GM18502 (cell line): ENCODE measurements at regions not wholly inside any gene's neighbourhood (a gene's known extent, or its start where the extent isn't known, plus 50 kb on each side); places are given as distances from the start of the nearest gene placed in this dataset.
"Not testable (repeated sequence)": the region's sequence is repeated elsewhere in the genome, so short reads cannot be mapped to it uniquely, and the experiment has no call there.

Source experiments
- ATAC-seq: cut with Tn5 transposase; IDR thresholded peaks from one replicate; pipeline ENCODE4 v1.9.1; 2021; ENCODE audit warnings: mild to moderate bottlenecking; ENCODE audit not compliant: unreplicated experiment, poor library complexity

GRCh38 chr10:90007226-90007625, 305.8 kb downstream of the KIF20B start:
- no peak for ATAC-seq

DNA sequence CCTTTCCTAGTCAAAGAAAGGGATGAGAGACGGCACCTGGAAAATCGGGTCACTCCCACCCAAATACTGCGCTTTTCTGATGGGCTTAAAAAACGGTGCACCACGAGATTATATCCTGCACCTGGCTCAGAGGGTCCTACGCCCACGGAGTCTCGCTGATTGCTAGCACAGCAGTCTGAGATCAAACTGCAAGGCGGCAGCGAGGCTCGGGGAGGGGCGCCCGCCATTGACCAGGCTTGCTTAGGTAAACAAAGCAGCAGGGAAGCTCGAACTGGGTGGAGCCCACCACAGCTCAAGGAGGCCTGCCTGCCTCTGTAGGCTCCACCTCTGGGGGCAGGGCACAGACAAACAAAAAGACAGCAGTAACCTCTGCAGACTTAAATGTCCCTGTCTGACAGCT, 309.9 kb downstream of the KIF20B start:
- not testable (repeated sequence) for ATAC-seq

DNA sequence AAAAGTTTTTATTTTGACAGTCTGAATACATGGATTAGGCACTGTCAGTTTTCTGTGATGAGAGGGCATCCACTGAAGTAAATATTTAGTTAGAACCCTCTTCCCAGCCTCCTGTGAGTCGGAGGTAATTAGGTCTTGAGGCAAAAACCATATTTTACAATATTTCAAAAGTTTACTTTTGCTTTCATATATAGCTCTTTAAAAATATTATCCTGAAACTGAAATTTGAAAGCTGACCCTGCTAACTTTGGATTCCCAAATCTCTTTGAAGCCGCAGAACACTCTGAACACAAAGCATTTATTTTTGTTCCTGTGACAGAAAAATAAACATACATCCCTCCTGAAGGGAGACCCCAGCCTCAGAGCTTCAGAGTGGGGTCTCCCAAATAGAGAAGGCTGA, 317.4 kb downstream of the KIF20B start:
- ATAC-seq, result no peak

DNA sequence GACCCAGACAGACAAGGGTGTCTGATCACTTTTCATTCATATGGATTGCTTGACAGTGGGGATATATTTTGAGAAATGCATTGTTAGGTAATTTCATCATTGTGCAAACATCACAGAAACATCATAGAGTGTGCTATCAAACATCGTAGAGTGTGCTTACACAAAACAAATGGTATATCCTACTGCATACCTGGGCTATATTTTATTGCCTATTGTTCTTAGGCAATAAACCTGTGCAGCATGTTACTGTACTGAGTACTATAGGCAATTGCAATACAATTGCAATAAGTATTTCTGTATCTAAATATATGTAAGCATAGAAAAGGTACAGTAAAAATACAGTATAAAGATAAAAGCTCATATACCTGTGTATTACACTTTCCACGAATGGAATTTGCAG, 319.1 kb downstream of the KIF20B start:
- ATAC-seq, result no peak

DNA sequence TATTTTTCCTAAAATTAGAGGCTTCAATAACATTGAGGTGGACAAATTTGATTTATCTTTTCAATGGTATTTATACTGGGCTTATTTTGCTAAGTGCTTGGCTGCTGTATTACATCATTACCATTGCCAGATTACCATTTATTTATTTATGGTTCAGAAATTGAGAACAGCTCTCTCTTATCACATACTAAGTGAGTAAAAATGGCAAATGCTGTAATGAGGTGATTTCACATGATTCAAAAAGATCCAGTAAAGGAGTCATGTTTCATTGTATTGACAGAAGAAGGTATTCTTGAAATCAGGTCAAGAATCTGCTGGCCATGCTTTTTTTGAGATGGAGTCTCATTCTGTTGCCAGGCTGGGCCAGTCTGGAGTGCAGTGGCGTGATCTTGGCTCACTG, 322.6 kb downstream of the KIF20B start:
- no peak for ATAC-seq

GRCh38 chr10:90028312-90028711, 326.9 kb downstream of the KIF20B start:
- ATAC-seq, result no peak

DNA sequence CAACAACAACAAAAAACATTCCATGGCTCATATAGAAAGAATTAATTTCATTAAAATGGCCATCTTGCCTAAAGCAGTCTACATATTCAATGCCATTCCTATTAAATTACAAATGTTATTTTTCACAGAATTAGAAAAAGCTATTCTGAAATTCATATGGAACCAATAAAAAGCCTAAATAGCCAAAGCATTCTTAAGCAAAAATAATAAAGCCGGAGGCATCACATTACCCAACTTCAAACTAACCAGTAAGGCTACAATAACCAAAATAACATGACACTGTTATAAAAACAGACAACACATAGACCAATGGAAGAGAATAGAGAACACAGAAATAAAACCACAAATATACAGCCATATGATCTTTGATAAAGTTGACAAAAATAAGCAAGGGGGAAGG, 330.4 kb downstream of the KIF20B start:
- no peak for ATAC-seq

DNA sequence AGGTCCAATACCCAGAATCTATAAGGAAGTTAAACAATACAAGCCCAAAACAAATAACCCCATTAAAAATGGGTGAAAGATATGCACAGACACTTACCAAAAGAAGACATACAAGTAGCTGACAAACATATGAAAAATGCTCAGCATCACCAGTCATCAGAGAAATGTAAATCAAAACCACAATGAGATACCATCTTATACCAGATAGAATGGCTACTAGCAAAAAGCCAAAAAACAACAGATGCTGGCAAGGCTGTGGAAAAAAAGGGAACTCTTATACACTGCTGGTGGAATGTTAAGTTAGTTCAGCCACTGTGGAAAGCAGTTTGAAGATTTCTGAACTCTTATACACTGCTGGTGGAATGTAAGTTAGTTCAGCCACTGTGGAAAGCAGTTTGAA, 331.1 kb downstream of the KIF20B start:
- ATAC-seq, result no peak

- ATAC-seq, result not testable (repeated sequence)
These were observed 333.5 kb downstream of the KIF20B start for GRCh38 chr10:90034862-90035261.

GRCh38 chr10:90041585-90041984, 340.2 kb downstream of the KIF20B start:
- no peak for ATAC-seq

DNA sequence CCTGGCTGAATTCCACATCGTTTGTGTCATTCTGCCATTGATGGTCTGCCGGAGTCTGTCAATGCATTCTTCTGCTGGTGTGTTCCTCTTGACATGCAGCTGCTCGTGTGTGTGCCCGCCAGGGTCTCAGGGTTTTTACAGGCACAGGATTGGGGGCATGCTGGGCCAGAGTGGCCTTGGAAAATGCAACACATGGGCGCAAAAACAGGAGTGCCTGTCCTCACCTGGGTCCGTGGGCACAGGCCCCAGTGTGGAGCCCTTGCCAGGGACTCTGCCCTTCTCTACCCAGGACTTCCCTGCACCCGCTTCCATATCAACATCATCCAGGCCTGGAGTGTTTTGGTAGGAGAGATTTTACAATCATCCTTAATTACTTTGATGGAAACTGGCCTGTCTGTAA, 340.7 kb downstream of the KIF20B start:
- ATAC-seq, result no peak

GRCh38 chr10:90047243-90047729, 345.9 kb downstream of the KIF20B start:
- ATAC-seq, result peak; percentile 85

GRCh38 chr10:90051053-90051452, 349.7 kb downstream of the KIF20B start:
- ATAC-seq, result peak; percentile 6

DNA sequence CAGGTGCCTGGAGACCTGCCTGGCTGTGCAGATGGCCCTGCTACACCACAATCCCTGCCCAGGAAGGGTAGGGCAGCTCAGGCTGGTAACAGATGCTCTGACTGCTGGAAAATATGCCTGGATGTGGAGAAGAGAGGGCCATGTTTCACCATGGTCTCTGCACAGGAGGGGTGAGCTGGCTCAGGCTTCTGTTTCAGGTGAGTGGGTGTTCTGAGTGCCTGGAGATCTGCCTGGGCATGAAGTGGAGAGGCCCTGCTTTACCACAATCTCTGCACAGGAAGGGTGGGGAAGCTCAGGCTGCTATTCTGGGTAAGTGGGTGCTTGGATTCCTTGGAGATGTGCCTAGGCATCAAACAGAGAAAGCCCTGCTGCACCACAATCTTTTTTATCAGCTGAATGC, 350.1 kb downstream of the KIF20B start:
- ATAC-seq, result peak; percentile 40

DNA sequence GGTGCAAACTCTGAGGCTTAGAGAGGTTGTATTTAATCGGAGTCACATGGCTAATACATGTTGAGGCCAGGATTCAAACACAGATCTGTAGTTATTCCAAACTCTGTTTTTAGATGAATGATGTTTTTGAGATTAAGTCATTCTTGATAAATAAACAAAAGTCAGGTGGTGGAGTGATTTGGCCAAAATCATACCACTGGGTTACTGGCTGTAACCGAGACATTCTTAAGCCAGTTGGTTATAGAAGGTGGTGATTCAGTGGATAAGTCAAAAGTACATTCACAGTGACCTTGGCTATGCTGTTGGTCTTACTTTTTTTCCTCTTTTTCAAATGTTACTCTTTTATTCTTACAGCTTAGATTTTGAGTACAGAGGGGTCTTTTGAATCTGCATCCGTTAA, 361.4 kb downstream of the KIF20B start:
- ATAC-seq, result no peak

GRCh38 chr10:90064295-90064694, 362.9 kb downstream of the KIF20B start:
- no peak for ATAC-seq

GRCh38 chr10:90066435-90066834, 365.0 kb downstream of the KIF20B start:
- ATAC-seq, result no peak

GRCh38 chr10:90075995-90076394, 374.6 kb downstream of the KIF20B start:
- no peak for ATAC-seq

DNA sequence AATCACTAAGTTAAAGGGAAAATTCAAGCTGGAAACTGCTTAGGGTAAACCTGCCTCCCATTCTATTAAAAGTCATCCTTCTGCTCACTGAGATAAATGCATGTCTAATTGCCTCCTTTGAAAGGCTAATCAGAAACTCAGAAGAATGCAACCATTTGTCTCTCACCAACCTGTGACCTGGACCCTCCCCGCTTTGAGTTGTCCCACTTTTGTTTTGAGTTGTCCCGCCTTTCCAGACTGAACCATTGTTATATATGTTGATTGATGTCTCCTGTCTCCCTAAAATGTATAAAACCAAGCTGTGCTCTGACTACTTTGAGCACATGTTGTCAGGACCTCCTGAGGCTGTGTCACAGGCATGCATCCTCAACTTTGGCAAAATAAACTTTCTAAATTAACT, 378.4 kb downstream of the KIF20B start:
- no peak for ATAC-seq

- ATAC-seq, result peak; percentile 19
These were observed 385.3 kb downstream of the KIF20B start for GRCh38 chr10:90086606-90087190.

- peak; percentile 100 for ATAC-seq
These were observed 386.0 kb downstream of the KIF20B start for GRCh38 chr10:90087197-90088023.

DNA sequence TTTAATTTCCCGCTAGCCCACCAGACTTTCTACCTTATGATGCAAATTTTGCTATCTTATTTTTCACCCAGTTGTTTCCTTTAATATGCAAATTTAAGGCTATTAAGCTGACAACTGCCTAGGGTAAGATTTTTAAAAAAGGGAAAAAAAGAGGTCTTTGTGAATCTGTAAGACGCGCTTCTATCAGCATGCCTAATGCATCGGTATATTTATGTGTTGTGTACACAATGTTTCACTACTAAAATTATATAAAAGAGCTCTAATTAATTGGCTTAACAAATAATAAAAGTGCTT, 386.6 kb downstream of the KIF20B start:
- no peak for ATAC-seq
